ENCODE measurements at regions not wholly inside any gene's neighbourhood (a gene's known extent, or its start where the extent isn't known, plus 50 kb on each side); places are given as distances from the start of the nearest gene placed in this dataset.

DNA sequence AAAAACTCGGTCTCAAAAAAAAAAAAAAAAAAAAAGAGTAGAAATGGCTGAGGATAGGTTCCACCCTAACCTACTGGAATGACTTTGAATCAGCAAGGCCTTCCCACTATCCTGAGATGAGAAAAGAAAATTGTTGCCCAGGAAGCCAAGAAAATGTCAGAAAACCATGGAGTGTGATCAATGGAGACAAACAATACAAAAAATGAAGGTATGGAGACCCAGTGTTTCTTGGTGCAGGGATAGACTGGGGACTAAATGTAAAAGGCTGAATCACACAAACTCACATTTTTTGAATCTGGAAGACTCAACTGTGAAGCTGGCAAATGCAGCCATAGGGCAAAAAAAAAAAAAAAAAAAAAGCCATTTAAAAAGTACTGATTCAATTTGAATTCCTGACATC, 364.3 kb upstream of the ANKRD30A start:
- H3K36me3 ChIP-seq (ENCODE audit: control insufficient read depth in 2 of 4, insufficient read depth in 4 of 4, low read length in 3 of 4), result no peaks in the 10 kb centered on the region
- no peaks in the 10 kb centered on the region for H3K79me1 ChIP-seq (ENCODE audit: low read depth, low read length)
- H3K79me2 ChIP-seq (ENCODE audit: control insufficient read depth in 1 of 2, insufficient read depth in 2 of 2, low read length in 2 of 2), result no peaks in the 10 kb centered on the region
- H2BK12ac ChIP-seq (ENCODE audit: low read depth, low read length), result no peak overlapping the region
- H3K18ac ChIP-seq (ENCODE audit: extremely low read depth, low read length), result no peak overlapping the region
- H3K23ac ChIP-seq (ENCODE audit: insufficient read length), result no peak overlapping the region
- H3K27me3 ChIP-seq (replicated peaks in 1 of 4; ENCODE audit: control insufficient read depth in 3 of 4, extremely low read depth in 1 of 4, insufficient read depth in 3 of 4, low read length in 3 of 4), result no peaks in the 10 kb centered on the region
- no peak overlapping the region for H3K4ac ChIP-seq (replicated peaks; ENCODE audit: insufficient read length, low read depth, low read length)
- no peaks in the 10 kb centered on the region for H3K23me2 ChIP-seq (ENCODE audit: low read depth, low read length)
- H2BK5ac ChIP-seq (ENCODE audit: low read depth, low read length), result no peak overlapping the region
- H2AFZ ChIP-seq (ENCODE audit: low read length), result no peak overlapping the region
- H3K4me1 ChIP-seq (replicated peaks in 1 of 4; ENCODE audit: control insufficient read depth in 3 of 4, insufficient read depth in 4 of 4, low read length in 3 of 4), result no peaks in the 10 kb centered on the region
- CTCF ChIA-PET (ENCODE audit: partially characterized antibody), result no interaction called here
- H4K20me1 ChIP-seq (replicated peaks in 1 of 2; ENCODE audit: control insufficient read depth in 1 of 2, insufficient read depth in 2 of 2, low read length in 2 of 2), result no peaks in the 10 kb centered on the region
- H2BK15ac ChIP-seq (ENCODE audit: low read length), result no peak overlapping the region
- no peak overlapping the region for H3K4me3 ChIP-seq (ENCODE audit: extremely low read depth in 1 of 4, insufficient read depth in 2 of 4, low read depth in 3 of 4, low read length in 4 of 4)
- no peak overlapping the region for H2AK5ac ChIP-seq (ENCODE audit: low read depth, low read length)
- H3K27ac ChIP-seq (ENCODE audit: low read depth, low read length), result no peak overlapping the region
- FAIRE-seq (no peak), DNase-seq (ENCODE audit: low read depth in 1 of 2, low spot score in 2 of 2) (no peak)
- no peak overlapping the region for H3K4me2 ChIP-seq (ENCODE audit: insufficient read depth in 1 of 2, low read depth in 2 of 2, low read length in 2 of 2)
- no CpG with 5 or more reads among the region's 1 CpG for WGBS, 2 experiments (ENCODE audit: extremely low coverage in 1 of 2, insufficient coverage in 1 of 2, insufficient read length in 1 of 2, insufficient replicate concordance in 2 of 2, low coverage in 1 of 2, low lambda C conversion rate in 2 of 2, missing lambda C conversion rate in 1 of 2)
- no peak overlapping the region for H3K14ac ChIP-seq (ENCODE audit: insufficient read length)
- POLR2A ChIA-PET (ENCODE audit: partially characterized antibody), result no interaction called here
- no peak overlapping the region for H4K8ac ChIP-seq (ENCODE audit: extremely low read depth, insufficient read depth, low read length)
- no peak overlapping the region for H2BK20ac ChIP-seq (ENCODE audit: low read length)
- H4K91ac ChIP-seq (replicated peaks; ENCODE audit: insufficient read length, low read length), result no peak overlapping the region
- H2BK120ac ChIP-seq (replicated peaks; ENCODE audit: low read depth, low read length), result no peak overlapping the region
- H3K9ac ChIP-seq (replicated peaks in 1 of 4; ENCODE audit: extremely low read depth in 1 of 4, low read depth in 3 of 4, low read length in 3 of 4), result no peak overlapping the region
- no peak overlapping the region for H4K5ac ChIP-seq (ENCODE audit: insufficient read length, low read depth, low read length)
- no peak overlapping the region for H3K56ac ChIP-seq (replicated peaks; ENCODE audit: insufficient read length, low read depth, low read length)
- H3K9me3 ChIP-seq (ENCODE audit: insufficient read depth in 2 of 2, low read depth in 1 of 2, low read length in 1 of 2), result no peaks in the 10 kb centered on the region
- TF ChIP-seq NANOG (IDR thresholded peaks at IDR 0.05; ENCODE audit: insufficient read depth, low read depth, low read length, poor library complexity, severe bottlenecking), result no peak
